Heart left ventricle (tissue), 16 donors: ENCODE measurements at regions not wholly inside any gene's neighbourhood (a gene's known extent, or its start where the extent isn't known, plus 50 kb on each side); places are given as distances from the start of the nearest gene placed in this dataset.

Experiments used
- ATAC-seq, 4 donors: fragments of 200-7000 bp; cut with Tn5 transposase; one replicate each; pipeline ENCODE4 v1.9.1; 2020 to 2022; ENCODE audit warnings: moderate library complexity in 4 of 4, mild to moderate bottlenecking in 3 of 4, moderate number of reproducible peaks in 1 of 4
- DNase-seq, 5 donors: peaks; one replicate each; pipeline ENCODE4 v3.0.0-alpha.2; 2020
- H3K27ac ChIP-seq, 12 donors: fragments of 200-600 bp; sonication (generic) in 4 of 12; one replicate each; pipeline versions ENCODE4 v1.5.0 to v1.8.0; 2016 to 2022; ENCODE audit warnings: mild to moderate bottlenecking in 2 of 12
- H3K27me3 ChIP-seq, 9 donors: fragments of 200-600 bp; sonication (generic) in 2 of 9; one replicate each; pipeline versions ENCODE4 v1.5.1 to v1.8.0; 2016 to 2022; ENCODE audit warnings: mild to moderate bottlenecking in 3 of 9
- H3K36me3 ChIP-seq, 9 donors: fragments of 200-600 bp; sonication (generic) in 2 of 9; one replicate each; pipeline versions ENCODE4 v1.5.0 to v1.8.0; 2018 to 2022; ENCODE audit warnings: mild to moderate bottlenecking in 2 of 9
- H3K4me1 ChIP-seq, 12 donors: fragments of 200-600 bp; sonication (generic) in 4 of 12; one replicate each; pipeline versions ENCODE4 v1.5.0 to v1.8.0; 2016 to 2022; ENCODE audit warnings: mild to moderate bottlenecking in 3 of 12
- H3K4me3 ChIP-seq, 12 donors: fragments of 200-600 bp; sonication (generic) in 4 of 12; one replicate each; pipeline versions ENCODE4 v1.5.0 to v1.8.0; 2017 to 2022; ENCODE audit warnings: mild to moderate bottlenecking in 9 of 12, moderate library complexity in 4 of 12
- H3K9me3 ChIP-seq, 12 donors: fragments of 200-600 bp; sonication (generic) in 4 of 12; one replicate each; pipeline versions ENCODE4 v1.5.0 to v1.8.0; 2016 to 2022; ENCODE audit warnings: mild to moderate bottlenecking in 1 of 12
- CTCF ChIP-seq, 12 donors: fragments of 200-600 bp; sonication (generic) in 4 of 12; IDR thresholded peaks; one replicate each; pipeline versions ENCODE4 v1.5.0 to v1.8.0; 2018 to 2022; ENCODE audit warnings: antibody characterized with exemption in 12 of 12, mild to moderate bottlenecking in 5 of 12
- POLR2A ChIP-seq, 2 donors: fragments of 450-650 bp; IDR thresholded peaks; one replicate each; pipeline ENCODE4 v1.6.1; 2017; ENCODE audit warnings: antibody characterized with exemption in 2 of 2, mild to moderate bottlenecking in 2 of 2, moderate library complexity in 2 of 2
- WGBS, 4 donors: extraction: QIAGEN DNeasy Blood & Tissue Kit in 2 of 4; methylation state at CpG; one replicate each; pipeline versions ENCODE4 v1.1.5 to v1.1.7; 2013 to 2018; 5-methylcytosine and 5-hydroxymethylcytosine counted together
- intact Hi-C, 10 donors: fragments of 100-400 bp; cut with DNase I; formaldehyde crosslinking; loops; one replicate each; pipeline versions ENCODE4 v1.11.1 to v1.14.2; 2022
- donor health status: ischemic (EF 13 %, LVEDD 7.1; RV severe dilation, severe dysfunction).
- donor health status: healthy with polysubstance abuse.
- donor health status: DM: no; HTN: yes; CAD: no.
- donor health status: DM: no; HTN: no; CAD: no.
- donor health status: ischemic (EF 25% LVEDD 6.9; RV normal size, moderate dysfunction).
- donor health status: ischemic (EF 25% LVEDD 5.7; RV mildly dilated, moderate dysfunction).
- donor health status: healthy.
- donor health status: DM: yes; HTN: yes; CAD: no.
- donor health status: ischemic (EF 35%, LVEDD 5.7; RV mildly dilated, moderate dysfunction).
- donor health status: nonischemic (EF 11% LVEDD 7.7; RV severe dilation, severe dysfunction).
- donor health status: DM: yes; HTN: yes; CAD: no.
- donor health status: PGD.
- donor health status: ischemic (EF 29% LVEDD 5.4; RV normal size, mild dysfunction).
- donor health status: nonischemic (EF 23%, LVEDD 6.1; RV moderate dilation, normal function).

- ATAC-seq (no peak), DNase-seq (no peak)
- TF ChIP-seq CTCF (IDR thresholded peaks at IDR 0.05) (no peak), POLR2A (IDR thresholded peaks at IDR 0.05) (no peak)
- Histone ChIP-seq H3K36me3 (no peaks in the 10 kb centered on the region), H3K27ac (no peak overlapping the region), H3K4me3 (no peak overlapping the region), H3K9me3 (no peaks in the 10 kb centered on the region), H3K27me3 (no peaks in the 10 kb centered on the region), H3K4me1 (peaks cover 0 to 11% (median 0%) of the 10 kb centered on the region in 12 donors)
- WGBS, 4 donors: 91 to 96% (median 93%) methylated on average over 7 of the region's 7 CpGs
- intact Hi-C loops: no loop called here
These were observed 96.9 kb upstream of the NEBL start for GRCh38 chr10:20993830-20994527.

- intact Hi-C loops: no loop called here
- Histone ChIP-seq H3K4me3 (no peak overlapping the region), H3K4me1 (peaks cover 0 to 11% (median 0%) of the 10 kb centered on the region in 12 donors), H3K27me3 (no peaks in the 10 kb centered on the region), H3K27ac (no peak overlapping the region), H3K36me3 (no peaks in the 10 kb centered on the region), H3K9me3 (no peaks in the 10 kb centered on the region)
- ATAC-seq (no peak), DNase-seq (no peak)
- 93 to 96% (median 94%) methylated on average over 4 of the region's 4 CpGs for WGBS, 4 donors
- no peak for TF ChIP-seq POLR2A (IDR thresholded peaks at IDR 0.05)
- TF ChIP-seq CTCF (IDR thresholded peaks at IDR 0.05): no peak
These were observed 96.3 kb upstream of the NEBL start for GRCh38 chr10:20993389-20993788.

GRCh38 chr10:20991526-20991925, 94.4 kb upstream of the NEBL start:
- no peak overlapping the region for H3K27ac ChIP-seq
- WGBS, 4 donors: 91 to 95% (median 91%) methylated on average over 1 of the region's 1 CpG
- no peak for ATAC-seq

GRCh38 chr10:20990604-20991003, 93.5 kb upstream of the NEBL start:
- Histone ChIP-seq H3K9me3 (no peaks in the 10 kb centered on the region), H3K4me3 (no peak overlapping the region), H3K27me3 (no peaks in the 10 kb centered on the region), H3K4me1 (peaks cover 0 to 7% (median 0%) of the 10 kb centered on the region in 12 donors), H3K36me3 (no peaks in the 10 kb centered on the region), H3K27ac (no peak overlapping the region)
- DNase-seq (no peak), ATAC-seq (no peak)
- no peak for TF ChIP-seq POLR2A (IDR thresholded peaks at IDR 0.05)
- no peak for TF ChIP-seq CTCF (IDR thresholded peaks at IDR 0.05)
- intact Hi-C loops: no loop called here
- 81 to 98% (median 86%) methylated on average over 1 of the region's 1 CpG for WGBS, 4 donors

More at GRCh38 chr10:20991526-20991925, 94.4 kb upstream of the NEBL start:
- H3K4me3 ChIP-seq: no peak overlapping the region
- DNase-seq: no peak
- H3K9me3 ChIP-seq: no peaks in the 10 kb centered on the region
- H3K4me1 ChIP-seq: peaks cover 0 to 11% (median 0%) of the 10 kb centered on the region in 12 donors
- no peaks in the 10 kb centered on the region for H3K27me3 ChIP-seq
- intact Hi-C loops: no loop called here
- TF ChIP-seq POLR2A (IDR thresholded peaks at IDR 0.05) (no peak), CTCF (IDR thresholded peaks at IDR 0.05) (no peak)
- no peaks in the 10 kb centered on the region for H3K36me3 ChIP-seq
